Osteoblast (primary cell): ENCODE measurements at regions not wholly inside any gene's neighbourhood (a gene's known extent, or its start where the extent isn't known, plus 50 kb on each side); places are given as distances from the start of the nearest gene placed in this dataset.
A peak's percentile ranks its signal among the peaks of the same experiment; 100 is the strongest.

Experiments
- DNase-seq: peaks from one replicate; pipeline ENCODE4 v3.0.0; 2011; ENCODE audit warnings: low spot score, mixed read lengths; ENCODE audit not compliant: insufficient read length; ENCODE audit errors: missing footprints
- H2AFZ ChIP-seq: 2 replicates; pipeline ENCODE4 v1.6.0; 2011; ENCODE audit warnings: mild to moderate bottlenecking, low read length
- H3K27ac ChIP-seq: 2 replicates; pipeline ENCODE4 v1.5.1; 2011; ENCODE audit warnings: mild to moderate bottlenecking, low read depth, low read length, moderate library complexity
- H3K27me3 ChIP-seq: 2 replicates; pipeline ENCODE4 v1.6.0; 2012; ENCODE audit warnings: mild to moderate bottlenecking, control low read depth, inconsistent platforms, low read length, moderate library complexity; ENCODE audit not compliant: insufficient read depth
- H3K36me3 ChIP-seq: 2 replicates; pipeline ENCODE4 v1.5.1; 2011; ENCODE audit warnings: mild to moderate bottlenecking, low read length, control low read depth, moderate library complexity; ENCODE audit not compliant: insufficient read depth
- H3K4me1 ChIP-seq: 2 replicates; pipeline ENCODE4 v1.5.1; 2011; ENCODE audit warnings: mild to moderate bottlenecking, low read length, control low read depth, moderate library complexity; ENCODE audit not compliant: insufficient read depth
- H3K4me2 ChIP-seq: 2 replicates; pipeline ENCODE4 v1.6.0; 2011; ENCODE audit warnings: mild to moderate bottlenecking, low read length; ENCODE audit not compliant: insufficient read depth
- H3K4me3 ChIP-seq: fragments of 200-600 bp; sonication (generic); 3 replicates; pipeline ENCODE4 v1.5.1; 2012; ENCODE audit warnings: mild to moderate bottlenecking, low read length, inconsistent platforms; ENCODE audit not compliant: insufficient read depth
- H3K79me2 ChIP-seq: 2 replicates; pipeline ENCODE4 v1.6.0; 2012; ENCODE audit warnings: mild to moderate bottlenecking, low read length, control low read depth, inconsistent platforms; ENCODE audit not compliant: insufficient read depth
- H3K9me3 ChIP-seq: 2 replicates; pipeline ENCODE4 v1.5.1; 2011; ENCODE audit warnings: low read depth, low read length, control low read depth
- H4K20me1 ChIP-seq: 2 replicates; pipeline ENCODE4 v1.6.0; 2012; ENCODE audit warnings: mild to moderate bottlenecking, low read length, control low read depth; ENCODE audit not compliant: insufficient read depth
- TF ChIP-seq, protein P1 (sequence below): IDR thresholded peaks from 2 replicates; pipeline ENCODE4 v1.5.1; 2011; ENCODE audit warnings: mild to moderate bottlenecking, low read depth, low read length, moderate library complexity; ENCODE audit errors: extremely low read depth

DNA sequence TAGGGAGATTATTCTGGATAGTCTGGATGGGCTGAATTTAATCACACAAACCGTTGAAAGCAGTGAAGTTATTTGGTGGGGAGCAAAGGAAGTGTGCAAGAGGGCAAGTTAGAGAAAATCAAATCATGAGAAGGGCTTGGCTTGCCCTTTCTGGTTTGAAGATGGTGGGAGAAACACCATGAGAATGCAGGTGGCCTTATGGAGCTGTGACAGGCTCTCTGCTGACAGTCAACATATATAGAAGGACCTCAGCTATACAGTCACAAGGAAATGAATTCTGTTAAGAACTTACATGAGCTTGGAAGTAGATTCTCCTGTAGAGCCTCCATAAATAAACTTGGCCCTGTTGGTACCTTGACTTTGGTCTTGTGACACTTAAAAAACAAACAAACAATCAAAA is 72.3 kb downstream of the GMNC start:
- H3K4me2 ChIP-seq: no peak overlapping the region
- no peak overlapping the region for H3K27ac ChIP-seq
- no peaks in the 10 kb centered on the region for H3K36me3 ChIP-seq
- no peak overlapping the region for H3K4me3 ChIP-seq
- DNase-seq: no peak
- H3K27me3 ChIP-seq: no peaks in the 10 kb centered on the region
- H3K4me1 ChIP-seq: no peaks in the 10 kb centered on the region
- no peak overlapping the region for H2AFZ ChIP-seq
- H3K79me2 ChIP-seq: no peaks in the 10 kb centered on the region
- no peaks in the 10 kb centered on the region for H3K9me3 ChIP-seq
- TF ChIP-seq, protein P1, sequence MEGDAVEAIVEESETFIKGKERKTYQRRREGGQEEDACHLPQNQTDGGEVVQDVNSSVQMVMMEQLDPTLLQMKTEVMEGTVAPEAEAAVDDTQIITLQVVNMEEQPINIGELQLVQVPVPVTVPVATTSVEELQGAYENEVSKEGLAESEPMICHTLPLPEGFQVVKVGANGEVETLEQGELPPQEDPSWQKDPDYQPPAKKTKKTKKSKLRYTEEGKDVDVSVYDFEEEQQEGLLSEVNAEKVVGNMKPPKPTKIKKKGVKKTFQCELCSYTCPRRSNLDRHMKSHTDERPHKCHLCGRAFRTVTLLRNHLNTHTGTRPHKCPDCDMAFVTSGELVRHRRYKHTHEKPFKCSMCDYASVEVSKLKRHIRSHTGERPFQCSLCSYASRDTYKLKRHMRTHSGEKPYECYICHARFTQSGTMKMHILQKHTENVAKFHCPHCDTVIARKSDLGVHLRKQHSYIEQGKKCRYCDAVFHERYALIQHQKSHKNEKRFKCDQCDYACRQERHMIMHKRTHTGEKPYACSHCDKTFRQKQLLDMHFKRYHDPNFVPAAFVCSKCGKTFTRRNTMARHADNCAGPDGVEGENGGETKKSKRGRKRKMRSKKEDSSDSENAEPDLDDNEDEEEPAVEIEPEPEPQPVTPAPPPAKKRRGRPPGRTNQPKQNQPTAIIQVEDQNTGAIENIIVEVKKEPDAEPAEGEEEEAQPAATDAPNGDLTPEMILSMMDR: no peak
- no peaks in the 10 kb centered on the region for H4K20me1 ChIP-seq

- Histone ChIP-seq H3K36me3 (no peaks in the 10 kb centered on the region), H3K4me1 (no peaks in the 10 kb centered on the region), H3K27me3 (no peaks in the 10 kb centered on the region), H3K79me2 (no peaks in the 10 kb centered on the region), H4K20me1 (no peaks in the 10 kb centered on the region), H3K4me3 (no peak overlapping the region), H3K27ac (no peak overlapping the region), H3K9me3 (no peaks in the 10 kb centered on the region), H3K4me2 (no peak overlapping the region), H2AFZ (no peak overlapping the region)
- TF ChIP-seq, protein P1: no peak
- DNase-seq: no peak
Observed at GRCh38 chr3:190786898-190787297, 75.6 kb downstream of the GMNC start.

DNA sequence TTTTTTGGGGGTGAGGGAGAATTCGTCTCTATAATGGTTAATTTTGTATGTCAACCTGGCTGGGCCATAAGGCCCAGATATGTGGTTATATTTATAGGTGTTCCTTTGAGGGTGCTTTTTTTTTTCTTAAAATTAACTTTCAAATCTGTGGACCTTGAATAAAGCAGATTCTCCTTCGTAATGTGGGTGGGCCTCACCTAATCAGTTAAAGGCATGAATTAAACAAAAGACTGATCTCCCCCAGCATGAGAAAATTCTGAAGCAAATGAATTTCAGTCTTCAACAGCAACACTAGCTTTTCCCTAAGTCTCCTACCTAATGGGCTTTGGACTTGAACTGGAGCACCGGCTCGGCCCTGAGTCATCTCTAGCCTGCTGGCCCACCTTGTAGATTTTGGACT is 77.4 kb downstream of the GMNC start:
- Histone ChIP-seq H3K27ac (no peak overlapping the region), H3K27me3 (no peaks in the 10 kb centered on the region), H4K20me1 (no peaks in the 10 kb centered on the region), H3K9me3 (no peaks in the 10 kb centered on the region), H3K36me3 (no peaks in the 10 kb centered on the region), H3K4me3 (no peak overlapping the region), H3K79me2 (no peaks in the 10 kb centered on the region), H2AFZ (no peak overlapping the region), H3K4me2 (no peak overlapping the region), H3K4me1 (no peaks in the 10 kb centered on the region)
- TF ChIP-seq, protein P1: no peak
- DNase-seq: no peak

DNA sequence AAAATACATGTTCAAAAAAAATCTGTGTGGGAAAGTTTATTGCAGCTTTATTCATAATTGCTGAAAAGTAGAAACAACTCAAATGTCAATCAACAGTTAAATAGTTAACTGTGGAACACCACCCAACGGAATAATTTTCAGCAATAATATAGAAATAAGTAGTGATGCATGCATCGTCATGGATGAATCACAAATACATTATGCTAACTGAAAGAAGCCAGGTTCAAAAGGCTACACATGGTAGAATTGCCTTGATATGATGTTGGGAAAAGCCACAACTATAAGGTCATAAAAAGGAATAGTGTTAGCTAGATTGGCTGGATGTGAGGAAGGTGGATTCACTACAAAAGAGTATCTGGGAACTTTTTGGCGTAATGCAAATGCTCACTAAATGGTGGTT is 82.0 kb downstream of the GMNC start:
- Histone ChIP-seq H3K4me2 (no peak overlapping the region), H3K4me1 (no peaks in the 10 kb centered on the region), H4K20me1 (no peaks in the 10 kb centered on the region), H3K9me3 (no peaks in the 10 kb centered on the region), H3K79me2 (no peaks in the 10 kb centered on the region), H3K27me3 (no peaks in the 10 kb centered on the region), H3K4me3 (no peak overlapping the region), H2AFZ (no peak overlapping the region), H3K27ac (no peak overlapping the region), H3K36me3 (no peaks in the 10 kb centered on the region)
- TF ChIP-seq, protein P1: no peak
- DNase-seq: peak; percentile 21
